HCT116 (cell line): ENCODE measurements at regions not wholly inside any gene's neighbourhood (a gene's known extent, or its start where the extent isn't known, plus 50 kb on each side); places are given as distances from the start of the nearest gene placed in this dataset.

Experiments used
- ATAC-seq: fragments of 200-7000 bp; cut with Tn5 transposase; 2 replicates; pipeline ENCODE4 v1.9.1; 2020; ENCODE audit warnings: mild to moderate bottlenecking, moderate library complexity
- BruUV-seq: library from RNA; stranded (reverse); fragments of 400-500 nt; replicated peaks from 2 replicates; lab custom pipeline; 2021; lab: Mats Ljungman, UMichigan
- CTCF ChIA-PET: fragments of 300-600 bp; sonication (Branson Sonifier 250); formaldehyde crosslinking; loops from one replicate; lab custom pipeline; 2021; ENCODE audit warnings: antibody characterized with exemption; lab: Charles Lee
- POLR2A ChIA-PET: fragments of 300-600, 350-600 bp; sonication (Branson Sonifier 250); formaldehyde crosslinking; loops from one replicate; lab custom pipeline; 2021; ENCODE audit warnings: antibody characterized with exemption; lab: Charles Lee
- RAD21 ChIA-PET, 2 experiments: fragments of 300-600 bp; sonication (Branson Sonifier 250); formaldehyde crosslinking; loops; one replicate each; lab custom pipeline; 2023; ENCODE audit warnings: low total read pairs in 2 of 2; ENCODE audit not compliant: uncharacterized antibody in 2 of 2, unreplicated experiment in 2 of 2, low non-redundant PET in 1 of 2; lab: Charles Lee
- DNase-seq: peaks from one replicate; pipeline ENCODE4 v3.0.0-alpha.2; 2010; ENCODE audit warnings: low read depth, low spot score
- H2AFZ ChIP-seq: fragments of 200-600 bp; shearing (Covaris generic), sonication (generic); 2 replicates; pipeline ENCODE4 v1.6.1; 2017; ENCODE audit warnings: low read depth, mixed run types, mixed read lengths, antibody characterized with exemption, low read length; ENCODE audit not compliant: poor library complexity, severe bottlenecking
- H3K27ac ChIP-seq: 2 replicates; pipeline ENCODE4 v1.5.1; 2012; ENCODE audit warnings: low read depth, low read length
- H3K27me3 ChIP-seq: fragments of 200-600 bp; sonication (generic); 2 replicates; pipeline ENCODE4 v1.6.1; 2016; ENCODE audit warnings: mixed run types, low read length, mixed read lengths; ENCODE audit not compliant: insufficient read depth
- H3K36me3 ChIP-seq, 2 experiments: fragments of 200-500 bp in 1 of 2; fragments of 200-600 bp in 1 of 2; sonication (Bioruptor generic) in 1 of 2; sonication (generic) in 1 of 2; 2 replicates each; pipeline versions ENCODE4 v1.5.1 to v1.6.1; 2014 to 2016; ENCODE audit warnings: low read length in 2 of 2, inconsistent platforms in 1 of 2, mixed read lengths in 1 of 2, mixed run types in 1 of 2; ENCODE audit not compliant: insufficient read depth in 2 of 2, control insufficient read depth in 1 of 2
- H3K4me1 ChIP-seq, 2 experiments: fragments of 200-600 bp in 1 of 2; sonication (generic) in 1 of 2; 2 replicates each; pipeline versions ENCODE4 v1.5.1 to v1.6.1; 2012 to 2017; ENCODE audit warnings: low read length in 2 of 2, inconsistent platforms in 1 of 2, mild to moderate bottlenecking in 1 of 2, mixed read lengths in 1 of 2, mixed run types in 1 of 2, moderate library complexity in 1 of 2; ENCODE audit not compliant: insufficient read depth in 2 of 2, control insufficient read depth in 1 of 2
- H3K4me2 ChIP-seq: fragments of 200-600 bp; sonication (generic); 2 replicates; pipeline ENCODE4 v1.6.1; 2017; ENCODE audit warnings: mixed run types, low read length, mixed read lengths
- H3K4me3 ChIP-seq, 2 experiments: fragments of 200-600 bp in 1 of 2; sonication (generic) in 1 of 2; replicated peaks in 1 of 2; 2 replicates each; pipeline ENCODE4 v1.5.1; 2011 to 2016; ENCODE audit warnings: low read length in 2 of 2, control low read depth in 1 of 2, low read depth in 1 of 2, mild to moderate bottlenecking in 1 of 2, mixed read lengths in 1 of 2, mixed run types in 1 of 2
- H3K79me2 ChIP-seq: fragments of 200-600 bp; sonication (generic); 2 replicates; pipeline ENCODE4 v1.6.1; 2017; ENCODE audit warnings: mild to moderate bottlenecking, mixed run types, low read length, moderate library complexity, mixed read lengths; ENCODE audit not compliant: insufficient read depth
- H3K9ac ChIP-seq: fragments of 200-600 bp; sonication (generic); 2 replicates; pipeline ENCODE4 v1.6.1; 2016; ENCODE audit warnings: low read length, mixed read lengths
- H3K9me2 ChIP-seq: fragments of 200-600 bp; sonication (generic), shearing (Covaris generic); 2 replicates; pipeline ENCODE4 v1.6.1; 2017; ENCODE audit warnings: mixed run types, mild to moderate bottlenecking, moderate library complexity; ENCODE audit not compliant: insufficient read depth
- H3K9me3 ChIP-seq, 2 experiments: fragments of 200-500 bp in 1 of 2; fragments of 200-600 bp in 1 of 2; sonication (Bioruptor generic) in 1 of 2; sonication (generic) in 1 of 2; 2 replicates each; pipeline ENCODE4 v1.6.1; 2014 to 2017; ENCODE audit warnings: low read length in 2 of 2, mixed read lengths in 2 of 2, inconsistent platforms in 1 of 2, low read depth in 1 of 2, mild to moderate bottlenecking in 1 of 2, mixed run types in 1 of 2, moderate library complexity in 1 of 2; ENCODE audit not compliant: control insufficient read depth in 1 of 2, insufficient read depth in 1 of 2
- H4K20me1 ChIP-seq: fragments of 200-600 bp; sonication (generic), shearing (Covaris generic); 2 replicates; pipeline ENCODE4 v1.6.1; 2017; ENCODE audit warnings: mixed run types, mild to moderate bottlenecking, moderate library complexity; ENCODE audit not compliant: insufficient read depth
- CBX3 ChIP-seq: IDR thresholded peaks from 2 replicates; pipeline ENCODE4 v1.6.1; 2012; ENCODE audit warnings: low read depth
- CEBPB ChIP-seq: IDR thresholded peaks from 2 replicates; pipeline ENCODE4 v1.6.1; 2012; ENCODE audit warnings: low read depth
- CTCF ChIP-seq, 3 experiments: fragments of 200-600 bp in 1 of 3; sonication (generic) in 1 of 3; IDR thresholded peaks in 2 of 3; conservative IDR thresholded peaks in 1 of 3; 2 replicates each; pipeline ENCODE4 v1.5.1; 2012 to 2017; ENCODE audit warnings: low read depth in 2 of 3, low read length in 2 of 3, antibody characterized with exemption in 1 of 3, borderline replicate concordance in 1 of 3, control low read depth in 1 of 3, mild to moderate bottlenecking in 1 of 3, mixed read lengths in 1 of 3, mixed run types in 1 of 3, moderate library complexity in 1 of 3; ENCODE audit not compliant: insufficient read depth in 1 of 3
- EZH2 ChIP-seq: fragments of 200-600 bp; sonication (generic); IDR thresholded peaks from 2 replicates; pipeline ENCODE4 v1.6.1; 2017; ENCODE audit warnings: antibody characterized with exemption, mixed run types
- EZH2phosphoT487 ChIP-seq: fragments of 200-600 bp; IDR thresholded peaks from 2 replicates; pipeline ENCODE4 v1.6.1; 2018; ENCODE audit warnings: antibody characterized with exemption, borderline replicate concordance
- MAX ChIP-seq: IDR thresholded peaks from 2 replicates; pipeline ENCODE4 v1.6.1; 2012
- POLR2AphosphoS5 ChIP-seq: IDR thresholded peaks from 2 replicates; pipeline ENCODE4 v1.6.1; 2011; ENCODE audit warnings: mild to moderate bottlenecking, low read depth, low read length, moderate library complexity
- RAD21 ChIP-seq: IDR thresholded peaks from 2 replicates; pipeline ENCODE4 v1.6.1; 2012; ENCODE audit warnings: low read depth, mild to moderate bottlenecking
- SIN3A ChIP-seq: IDR thresholded peaks from 2 replicates; pipeline ENCODE4 v1.6.1; 2012; ENCODE audit warnings: low read depth
- SRF ChIP-seq: IDR thresholded peaks from 2 replicates; pipeline ENCODE4 v1.6.1; 2012; ENCODE audit warnings: low read depth
- ZFX ChIP-seq: fragments of 450-650 bp; IDR thresholded peaks from 2 replicates; pipeline ENCODE4 v1.6.1; 2017
- ZNF274 ChIP-seq: fragments of 200-500 bp; sonication (Bioruptor generic); IDR thresholded peaks from 2 replicates; pipeline ENCODE4 v1.6.1; 2014; ENCODE audit warnings: mild to moderate bottlenecking, low read depth, low read length, inconsistent platforms
- intact Hi-C: fragments of 100-400 bp; cut with micrococcal nuclease; formaldehyde crosslinking; loops from 2 replicates; pipeline ENCODE4 v1.10.0; 2022

- no peak for ATAC-seq
- H3K9ac ChIP-seq, result no peak overlapping the region
- H3K27ac ChIP-seq, result no peak overlapping the region
- ChIA-PET RAD21 (no interaction called here), POLR2A (no interaction called here), CTCF (interaction anchor here (1.3 kb wide), 1 partner anchor 992 kb away, joined by 3 read pairs; no protein-coding TSS in a partner anchor)
- no peak overlapping the region for H2AFZ ChIP-seq
- no peaks in the 10 kb centered on the region for H3K9me2 ChIP-seq
- no peak for DNase-seq
- no peak overlapping the region for H3K4me2 ChIP-seq
- no peaks in the 10 kb centered on the region for H4K20me1 ChIP-seq
- no TSS peak for BruUV-seq
- no peaks in the 10 kb centered on the region for H3K79me2 ChIP-seq
- TF ChIP-seq ZFX (no peak), EZH2 (no peak), POLR2AphosphoS5 (no peak), RAD21 (no peak), CBX3 (no peak), CEBPB (no peak), EZH2phosphoT487 (no peak), SIN3A (no peak), SRF (no peak), ZNF274 (no peak), CTCF (IDR thresholded peaks at IDR 0.05 in 2 of 3, conservative IDR thresholded peaks at IDR 0.05 in 1 of 3; ENCODE audit: borderline replicate concordance in 1 of 3, insufficient read depth in 1 of 3, low read depth in 2 of 3, low read length in 2 of 3) (no peak), MAX (no peak)
- H3K4me3 ChIP-seq, result no peak overlapping the region
- no peaks in the 10 kb centered on the region for H3K4me1 ChIP-seq
- no peaks in the 10 kb centered on the region for H3K36me3 ChIP-seq
- intact Hi-C loops, result no loop called here
- no peaks in the 10 kb centered on the region for H3K27me3 ChIP-seq
- H3K9me3 ChIP-seq, result no peaks in the 10 kb centered on the region
These were observed 688.2 kb downstream of the CETN3 start for GRCh38 chr5:89721353-89721752.
